Tibial nerve (tissue), 4 donors: ENCODE measurements at regions not wholly inside any gene's neighbourhood (a gene's known extent, or its start where the extent isn't known, plus 50 kb on each side); places are given as distances from the start of the nearest gene placed in this dataset.

Experiments
- DNase-seq, 2 donors: peaks; one replicate each; pipeline ENCODE4 v3.0.0-alpha.2; 2019; ENCODE audit warnings: low spot score in 2 of 2
- H3K27ac ChIP-seq, 4 donors: fragments of 200-600 bp; sonication (generic) in 3 of 4; one replicate each; pipeline ENCODE4 v1.5.1; 2017 to 2019; ENCODE audit warnings: mild to moderate bottlenecking in 1 of 4
- H3K27me3 ChIP-seq, 2 donors: fragments of 200-600 bp; sonication (generic) in 1 of 2; one replicate each; pipeline versions ENCODE4 v1.5.1 to v1.6.0; 2017 to 2019
- H3K36me3 ChIP-seq, 3 donors: fragments of 200-600 bp; sonication (generic); one replicate each; pipeline ENCODE4 v1.5.1; 2018 to 2019
- H3K4me1 ChIP-seq, 4 donors: fragments of 200-600 bp; sonication (generic) in 3 of 4; one replicate each; pipeline ENCODE4 v1.5.1; 2017 to 2019
- H3K4me3 ChIP-seq, 4 donors: fragments of 200-600 bp; sonication (generic) in 3 of 4; one replicate each; pipeline ENCODE4 v1.5.1; 2017 to 2019; ENCODE audit warnings: mild to moderate bottlenecking in 1 of 4, moderate library complexity in 1 of 4
- H3K9me3 ChIP-seq, 4 donors: fragments of 200-600 bp; sonication (generic) in 3 of 4; one replicate each; pipeline ENCODE4 v1.5.1; 2017 to 2019
- EP300 ChIP-seq, 2 donors: sonication (generic); formaldehyde crosslinking; IDR thresholded peaks; one replicate each; pipeline ENCODE4 v1.6.1; 2017; ENCODE audit warnings: antibody characterized with exemption in 2 of 2, mild to moderate bottlenecking in 1 of 2
- POLR2A ChIP-seq, 2 donors: fragments of 450-650 bp; IDR thresholded peaks; one replicate each; pipeline ENCODE4 v1.6.1; 2017; ENCODE audit warnings: antibody characterized with exemption in 2 of 2, mild to moderate bottlenecking in 2 of 2, moderate library complexity in 2 of 2
- WGBS, 2 donors: methylation state at CpG; one replicate each; pipeline ENCODE4 v1.1.5; 2018; 5-methylcytosine and 5-hydroxymethylcytosine counted together
- TF ChIP-seq, protein P1 (sequence below), 5 experiments: fragments of 200-600 bp in 3 of 5; fragments of 450-650 bp in 2 of 5; sonication (generic) in 3 of 5; IDR thresholded peaks; one replicate each; pipeline ENCODE4 v1.5.1; 2016 to 2019; ENCODE audit warnings: antibody characterized with exemption in 5 of 5, mild to moderate bottlenecking in 3 of 5, moderate library complexity in 2 of 5

- peak in 1 of 2 donors; percentile 16 for DNase-seq
- H3K9me3 ChIP-seq, result no peaks in the 10 kb centered on the region
Observed at GRCh38 chr10:69684020-69684980, 54.3 kb downstream of the FAM241B start.

DNA sequence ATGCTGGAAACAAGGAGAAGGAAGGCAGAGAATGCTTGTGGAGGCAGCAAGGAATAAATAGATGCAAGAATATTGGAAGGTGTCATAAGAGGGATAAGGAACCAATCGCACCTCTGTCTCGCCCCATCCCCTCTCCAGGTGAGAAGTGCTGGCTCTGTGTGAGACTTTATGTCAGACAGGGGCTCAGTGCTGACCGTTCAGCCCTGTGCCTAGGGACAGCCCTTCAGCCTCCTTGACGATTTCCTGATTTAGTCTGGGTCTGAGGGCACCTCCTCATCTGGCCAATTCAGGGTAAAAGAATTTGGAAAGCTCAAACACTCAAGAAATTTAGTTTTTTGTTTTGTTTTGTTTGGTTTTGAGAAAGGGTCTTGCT, 54.9 kb downstream of the FAM241B start:
- H3K4me1 ChIP-seq, result peaks cover 0 to 28% (median 0%) of the 10 kb centered on the region in 4 donors
- peaks cover 0 to 6% of the 10 kb centered on the region in 2 donors for H3K27me3 ChIP-seq
- H3K4me3 ChIP-seq, result no peak overlapping the region
- H3K36me3 ChIP-seq, result no peaks in the 10 kb centered on the region
- H3K27ac ChIP-seq, result peak overlapping the region in 3 of 4 donors; percentile 69 to 72 (median 70)
- no peaks in the 10 kb centered on the region for H3K9me3 ChIP-seq
- no peak for TF ChIP-seq POLR2A (IDR thresholded peaks at IDR 0.05)
- TF ChIP-seq, protein P1, sequence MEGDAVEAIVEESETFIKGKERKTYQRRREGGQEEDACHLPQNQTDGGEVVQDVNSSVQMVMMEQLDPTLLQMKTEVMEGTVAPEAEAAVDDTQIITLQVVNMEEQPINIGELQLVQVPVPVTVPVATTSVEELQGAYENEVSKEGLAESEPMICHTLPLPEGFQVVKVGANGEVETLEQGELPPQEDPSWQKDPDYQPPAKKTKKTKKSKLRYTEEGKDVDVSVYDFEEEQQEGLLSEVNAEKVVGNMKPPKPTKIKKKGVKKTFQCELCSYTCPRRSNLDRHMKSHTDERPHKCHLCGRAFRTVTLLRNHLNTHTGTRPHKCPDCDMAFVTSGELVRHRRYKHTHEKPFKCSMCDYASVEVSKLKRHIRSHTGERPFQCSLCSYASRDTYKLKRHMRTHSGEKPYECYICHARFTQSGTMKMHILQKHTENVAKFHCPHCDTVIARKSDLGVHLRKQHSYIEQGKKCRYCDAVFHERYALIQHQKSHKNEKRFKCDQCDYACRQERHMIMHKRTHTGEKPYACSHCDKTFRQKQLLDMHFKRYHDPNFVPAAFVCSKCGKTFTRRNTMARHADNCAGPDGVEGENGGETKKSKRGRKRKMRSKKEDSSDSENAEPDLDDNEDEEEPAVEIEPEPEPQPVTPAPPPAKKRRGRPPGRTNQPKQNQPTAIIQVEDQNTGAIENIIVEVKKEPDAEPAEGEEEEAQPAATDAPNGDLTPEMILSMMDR (IDR thresholded peaks at IDR 0.05), result no peak
- no peak for TF ChIP-seq EP300 (IDR thresholded peaks at IDR 0.05)
- DNase-seq, result no peak
- 57 to 63% methylated on average over 4 of the region's 4 CpGs for WGBS, 2 donors

More at GRCh38 chr10:69684020-69684980, 54.3 kb downstream of the FAM241B start:
- Histone ChIP-seq H3K36me3 (no peaks in the 10 kb centered on the region), H3K4me1 (peaks cover 0 to 28% (median 0%) of the 10 kb centered on the region in 4 donors), H3K4me3 (no peak overlapping the region), H3K27me3 (peaks cover 0 to 13% of the 10 kb centered on the region in 2 donors), H3K27ac (peak overlapping the region in 3 of 4 donors; percentile 69 to 72 (median 70))
- TF ChIP-seq POLR2A (IDR thresholded peaks at IDR 0.05) (no peak), EP300 (IDR thresholded peaks at IDR 0.05) (no peak)
- TF ChIP-seq, protein P1 (IDR thresholded peaks at IDR 0.05), result no peak
- WGBS, 2 donors, result 36 to 41% methylated on average over 17 of the region's 17 CpGs

DNA sequence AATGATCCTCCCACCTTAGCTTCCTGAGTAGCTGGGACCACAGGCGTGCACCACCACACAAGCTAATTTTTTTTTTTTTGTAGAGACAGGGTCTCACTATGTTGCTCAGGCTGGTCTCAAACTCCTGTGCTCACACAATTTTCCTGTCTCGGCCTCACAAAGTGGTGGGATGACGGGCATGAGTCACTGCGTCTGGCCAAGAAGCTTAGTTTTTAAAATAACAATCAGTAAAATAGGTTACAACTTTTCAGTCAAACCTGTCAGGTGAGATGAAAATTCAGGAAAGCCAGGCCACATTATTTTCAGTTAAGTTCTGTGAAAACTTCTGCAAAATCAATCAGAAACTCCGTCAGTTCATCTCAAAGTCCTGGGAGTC, 55.4 kb downstream of the FAM241B start:
- Histone ChIP-seq H3K36me3 (no peaks in the 10 kb centered on the region), H3K9me3 (no peaks in the 10 kb centered on the region), H3K4me1 (peaks cover 0 to 28% (median 0%) of the 10 kb centered on the region in 4 donors), H3K4me3 (no peak overlapping the region), H3K27ac (peak overlapping the region in 1 of 4 donors; percentile 70), H3K27me3 (peaks cover 0 to 2% of the 10 kb centered on the region in 2 donors)
- TF ChIP-seq EP300 (IDR thresholded peaks at IDR 0.05) (no peak), POLR2A (IDR thresholded peaks at IDR 0.05) (no peak)
- TF ChIP-seq, protein P1 (IDR thresholded peaks at IDR 0.05), result no peak
- WGBS, 2 donors, result 68 to 70% methylated on average over 5 of the region's 5 CpGs
- DNase-seq, result no peak

DNA sequence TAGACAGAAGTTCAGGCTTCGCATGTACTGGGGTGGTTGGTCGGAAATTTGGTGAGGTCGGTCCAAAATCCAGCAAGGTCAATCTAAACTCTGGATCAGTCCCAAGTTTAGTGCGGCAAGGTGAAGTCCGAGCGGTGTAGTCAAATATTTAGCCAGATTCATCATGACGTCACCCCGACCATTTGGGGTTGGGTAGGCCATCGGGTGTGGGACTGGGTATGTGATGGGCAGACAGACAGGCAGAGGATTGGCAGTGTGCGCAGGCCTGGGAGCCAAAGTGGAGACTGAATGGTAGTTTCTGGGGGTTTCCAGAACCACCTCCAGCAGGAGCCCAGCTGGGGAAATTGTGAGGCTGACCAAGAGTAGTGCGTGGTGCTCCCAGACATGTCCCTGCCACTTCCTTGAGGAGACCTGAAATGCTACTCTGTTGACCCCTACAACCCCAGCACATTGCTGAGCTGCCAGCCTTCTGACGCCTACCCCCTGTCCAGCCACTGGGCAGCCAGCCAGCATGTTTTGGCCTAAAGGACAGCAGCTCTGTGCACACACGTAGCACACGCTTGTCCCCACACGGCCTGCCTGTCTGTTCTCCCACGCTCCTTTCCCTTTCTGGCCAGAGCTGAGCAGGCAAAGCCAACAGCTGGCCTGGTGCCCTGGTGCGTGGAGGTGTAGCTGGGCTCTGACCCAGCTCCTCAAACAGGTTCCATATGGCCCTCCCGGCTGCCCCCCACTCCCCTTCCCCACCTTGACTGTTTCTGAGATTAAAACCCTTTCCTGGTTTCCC, 55.9 kb downstream of the FAM241B start:
- no peaks in the 10 kb centered on the region for H3K27me3 ChIP-seq
- peak overlapping the region in 1 of 4 donors; percentile 21 for H3K27ac ChIP-seq
- no peak for TF ChIP-seq EP300 (IDR thresholded peaks at IDR 0.05)
- TF ChIP-seq, protein P1 (IDR thresholded peaks at IDR 0.05), result no peak
- no peak for TF ChIP-seq POLR2A (IDR thresholded peaks at IDR 0.05)
- WGBS, 2 donors, result 67 to 70% methylated on average over 18 of the region's 18 CpGs
- DNase-seq, result no peak
- no peak overlapping the region for H3K4me3 ChIP-seq
- no peaks in the 10 kb centered on the region for H3K36me3 ChIP-seq
- H3K9me3 ChIP-seq, result no peaks in the 10 kb centered on the region
- peaks cover 0 to 28% (median 0%) of the 10 kb centered on the region in 4 donors for H3K4me1 ChIP-seq
